H1 (cell line): ENCODE measurements at regions not wholly inside any gene's neighbourhood (a gene's known extent, or its start where the extent isn't known, plus 50 kb on each side); places are given as distances from the start of the nearest gene placed in this dataset.

ENCODE experiments used
- CTCF ChIA-PET: fragments of 300-600 bp; sonication (Branson Sonifier 250); formaldehyde crosslinking; loops from one replicate; lab custom pipeline; 2021; ENCODE audit not compliant: partially characterized antibody; lab: Charles Lee
- POLR2A ChIA-PET: fragments of 300-600 bp; sonication (Branson Sonifier 250); formaldehyde crosslinking; loops from one replicate; lab custom pipeline; 2021; ENCODE audit warnings: inconsistent platforms; ENCODE audit not compliant: partially characterized antibody; lab: Charles Lee
- DNase-seq, 2 experiments: peaks; one replicate each; pipeline versions ENCODE4 v3.0.0 to v3.0.0-alpha.2; 2010 to 2022; ENCODE audit warnings: low spot score in 2 of 2, low read depth in 1 of 2, mixed read lengths in 1 of 2
- FAIRE-seq: peaks from 2 replicates; lab custom pipeline; 2011; peaks lifted over from hg19 to GRCh38; lab: Jason Lieb, UNC
- H2AFZ ChIP-seq: 2 replicates; pipeline ENCODE4 v1.8.1; 2012; ENCODE audit warnings: low read length, inconsistent platforms
- H2AK5ac ChIP-seq: 2 replicates; pipeline ENCODE4 v1.6.1; 2013; ENCODE audit warnings: low read depth, low read length
- H2BK120ac ChIP-seq: replicated peaks from 2 replicates; pipeline ENCODE3; 2013; ENCODE audit warnings: low read depth, low read length, inconsistent platforms
- H2BK12ac ChIP-seq: 2 replicates; pipeline ENCODE4 v1.6.1; 2013; ENCODE audit warnings: low read depth, low read length
- H2BK15ac ChIP-seq: 2 replicates; pipeline ENCODE4 v1.6.1; 2013; ENCODE audit warnings: low read length
- H2BK20ac ChIP-seq: 2 replicates; pipeline ENCODE4 v1.6.1; 2013; ENCODE audit warnings: low read length
- H2BK5ac ChIP-seq: 2 replicates; pipeline ENCODE4 v1.6.1; 2013; ENCODE audit warnings: low read depth, low read length
- H3K14ac ChIP-seq: 2 replicates; pipeline ENCODE4 v1.6.1; 2013; ENCODE audit warnings: inconsistent platforms; ENCODE audit not compliant: insufficient read length
- H3K18ac ChIP-seq: 2 replicates; pipeline ENCODE4 v1.6.1; 2013; ENCODE audit warnings: low read length; ENCODE audit errors: extremely low read depth
- H3K23ac ChIP-seq: 2 replicates; pipeline ENCODE4 v1.6.1; 2013; ENCODE audit warnings: inconsistent platforms; ENCODE audit not compliant: insufficient read length
- H3K23me2 ChIP-seq: 2 replicates; pipeline ENCODE4 v1.6.1; 2013; ENCODE audit warnings: low read depth, low read length
- H3K27ac ChIP-seq: 2 replicates; pipeline ENCODE4 v1.6.1; 2011; ENCODE audit warnings: low read depth, low read length, inconsistent platforms
- H3K27me3 ChIP-seq, 4 experiments: replicated peaks in 1 of 4; 1 replicate in 1 of 4; 2 replicates in 3 of 4; pipeline versions ENCODE4 v1.6.1 to v1.8.1; 2011 to 2013; ENCODE audit warnings: low read length in 3 of 4, mild to moderate bottlenecking in 3 of 4, inconsistent platforms in 2 of 4, mixed read lengths in 2 of 4, moderate library complexity in 1 of 4; ENCODE audit not compliant: control insufficient read depth in 3 of 4, insufficient read depth in 3 of 4; ENCODE audit errors: extremely low read depth in 1 of 4
- H3K36me3 ChIP-seq, 4 experiments: 2 replicates each; pipeline versions ENCODE4 v1.6.1 to v1.8.1; 2011 to 2013; ENCODE audit warnings: mild to moderate bottlenecking in 4 of 4, low read length in 3 of 4, moderate library complexity in 2 of 4, control low read depth in 1 of 4, inconsistent platforms in 1 of 4; ENCODE audit not compliant: insufficient read depth in 4 of 4, control insufficient read depth in 2 of 4
- H3K4ac ChIP-seq: replicated peaks from 2 replicates; pipeline ENCODE3; 2013; ENCODE audit warnings: low read length, low read depth, mixed read lengths, inconsistent platforms; ENCODE audit not compliant: insufficient read length
- H3K4me1 ChIP-seq, 4 experiments: replicated peaks in 1 of 4; 1 replicate in 1 of 4; 2 replicates in 3 of 4; pipeline versions ENCODE4 v1.6.1 to v1.8.1; 2011 to 2013; ENCODE audit warnings: low read length in 3 of 4, inconsistent platforms in 2 of 4, mixed read lengths in 1 of 4; ENCODE audit not compliant: insufficient read depth in 4 of 4, control insufficient read depth in 3 of 4
- H3K4me2 ChIP-seq, 2 experiments: 2 replicates each; pipeline versions ENCODE4 v1.6.1 to v1.8.1; 2011 to 2013; ENCODE audit warnings: low read depth in 2 of 2, low read length in 2 of 2, control low read depth in 1 of 2, inconsistent platforms in 1 of 2, mild to moderate bottlenecking in 1 of 2; ENCODE audit not compliant: insufficient read depth in 1 of 2
- H3K4me3 ChIP-seq, 4 experiments: fragments of 200-600, 300-600 bp in 1 of 4; sonication (generic), shearing (Covaris generic), sonication (Bioruptor Twin) in 1 of 4; 2 replicates each; pipeline versions ENCODE4 v1.5.1 to v1.8.1; 2011 to 2016; ENCODE audit warnings: low read length in 4 of 4, low read depth in 3 of 4, control low read depth in 2 of 4, inconsistent platforms in 2 of 4, mild to moderate bottlenecking in 2 of 4, mixed read lengths in 1 of 4, moderate library complexity in 1 of 4; ENCODE audit not compliant: insufficient read depth in 2 of 4; ENCODE audit errors: extremely low read depth in 1 of 4
- H3K56ac ChIP-seq: replicated peaks from 2 replicates; pipeline ENCODE3; 2013; ENCODE audit warnings: low read depth, mild to moderate bottlenecking, mixed read lengths, low read length, inconsistent platforms; ENCODE audit not compliant: insufficient read length
- H3K79me1 ChIP-seq: 2 replicates; pipeline ENCODE4 v1.6.1; 2013; ENCODE audit warnings: low read depth, low read length, control low read depth
- H3K79me2 ChIP-seq, 2 experiments: 2 replicates each; pipeline versions ENCODE4 v1.6.1 to v1.8.1; 2012 to 2013; ENCODE audit warnings: low read length in 2 of 2, mild to moderate bottlenecking in 2 of 2, inconsistent platforms in 1 of 2; ENCODE audit not compliant: insufficient read depth in 2 of 2, control insufficient read depth in 1 of 2
- H3K9ac ChIP-seq, 4 experiments: replicated peaks in 1 of 4; 1 replicate in 1 of 4; 2 replicates in 3 of 4; pipeline versions ENCODE4 v1.6.1 to v1.8.1; 2011 to 2013; ENCODE audit warnings: low read depth in 3 of 4, low read length in 3 of 4, control low read depth in 2 of 4, mild to moderate bottlenecking in 2 of 4, moderate library complexity in 2 of 4, inconsistent platforms in 1 of 4; ENCODE audit errors: extremely low read depth in 1 of 4
- H3K9me3 ChIP-seq, 2 experiments: 2 replicates each; pipeline versions ENCODE4 v1.6.1 to v1.8.1; 2012 to 2013; ENCODE audit warnings: mild to moderate bottlenecking in 2 of 2, moderate library complexity in 2 of 2, control low read depth in 1 of 2, inconsistent platforms in 1 of 2, low read depth in 1 of 2, low read length in 1 of 2, mixed read lengths in 1 of 2; ENCODE audit not compliant: insufficient read depth in 2 of 2
- H4K20me1 ChIP-seq, 2 experiments: replicated peaks in 1 of 2; 2 replicates each; pipeline versions ENCODE3 to v1.8.1; 2011 to 2013; ENCODE audit warnings: inconsistent platforms in 2 of 2, low read length in 2 of 2, mild to moderate bottlenecking in 1 of 2; ENCODE audit not compliant: insufficient read depth in 2 of 2, control insufficient read depth in 1 of 2
- H4K5ac ChIP-seq: 2 replicates; pipeline ENCODE4 v1.6.1; 2013; ENCODE audit warnings: low read length, low read depth, mixed read lengths, inconsistent platforms; ENCODE audit not compliant: insufficient read length
- H4K8ac ChIP-seq: 2 replicates; pipeline ENCODE4 v1.8.0; 2013; ENCODE audit warnings: mild to moderate bottlenecking, moderate library complexity, low read length, inconsistent platforms; ENCODE audit not compliant: insufficient read depth; ENCODE audit errors: extremely low read depth
- H4K91ac ChIP-seq: replicated peaks from 2 replicates; pipeline ENCODE3; 2013; ENCODE audit warnings: low read length, mixed read lengths, inconsistent platforms; ENCODE audit not compliant: insufficient read length
- BRCA1 ChIP-seq: IDR thresholded peaks from 2 replicates; pipeline ENCODE4 v1.6.1; 2012; ENCODE audit warnings: low read depth, low read length, improper control_type of control experiment
- CBX5 ChIP-seq: fragments of 300-800, 300-1000 bp; sonication (generic); IDR thresholded peaks from 2 replicates; pipeline ENCODE4 v1.7.1; 2016; ENCODE audit warnings: antibody characterized with exemption, low read length, low read depth
- CHD2 ChIP-seq: IDR thresholded peaks from 2 replicates; pipeline ENCODE4 v1.6.1; 2012; ENCODE audit warnings: low read length, improper control_type of control experiment
- EZH2 ChIP-seq: fragments of 200-600 bp; sonication (generic); IDR thresholded peaks from 2 replicates; pipeline ENCODE4 v1.7.1; 2012; ENCODE audit warnings: low read depth, mild to moderate bottlenecking, moderate library complexity, low read length, inconsistent platforms; ENCODE audit not compliant: severe bottlenecking
- HDAC6 ChIP-seq: IDR thresholded peaks from one replicate; pipeline ENCODE4 v1.7.1; 2012; ENCODE audit warnings: low read depth, mild to moderate bottlenecking, inconsistent platforms, low read length, moderate library complexity
- KDM1A ChIP-seq: fragments of 200-600, 300-600 bp; sonication (generic); IDR thresholded peaks from 2 replicates; pipeline ENCODE4 v1.7.1; 2016; ENCODE audit warnings: mild to moderate bottlenecking, low read length, borderline replicate concordance
- PHF8 ChIP-seq: fragments of 200-600 bp; sonication (generic); conservative IDR thresholded peaks from 2 replicates; pipeline ENCODE4 v1.7.1; 2012; ENCODE audit warnings: low read depth, mild to moderate bottlenecking, inconsistent platforms, low read length, moderate library complexity
- SP2 ChIP-seq: IDR thresholded peaks from 2 replicates; pipeline ENCODE4 v1.6.1; 2012; ENCODE audit warnings: mild to moderate bottlenecking, low read length, inconsistent platforms
- YY1 ChIP-seq: IDR thresholded peaks from 2 replicates; pipeline ENCODE4 v1.6.1; 2011; ENCODE audit warnings: low read depth, mild to moderate bottlenecking, low read length
- WGBS, 2 experiments: shearing (Covaris generic) in 1 of 2; methylation state at CpG; one replicate each; pipeline versions ENCODE4 v1.1.6 to v1.1.7; 2013 to 2015; ENCODE audit warnings: low lambda C conversion rate in 2 of 2, mixed read lengths in 2 of 2, inconsistent platforms in 1 of 2, low coverage in 1 of 2, missing lambda C conversion rate in 1 of 2; ENCODE audit not compliant: insufficient replicate concordance in 2 of 2, insufficient coverage in 1 of 2, insufficient read length in 1 of 2; ENCODE audit errors: extremely low coverage in 1 of 2, missing lambda C conversion rate in 1 of 2; 5-methylcytosine and 5-hydroxymethylcytosine counted together
- TF ChIP-seq, protein P1 (sequence below): IDR thresholded peaks from 2 replicates; pipeline ENCODE4 v1.6.1; 2012; ENCODE audit warnings: inconsistent platforms
- TF ChIP-seq, protein P2 (sequence below): IDR thresholded peaks from 2 replicates; pipeline ENCODE4 v1.6.1; 2011; ENCODE audit warnings: low read depth, mild to moderate bottlenecking, low read length; ENCODE audit not compliant: insufficient read depth
- TF ChIP-seq, protein P3 (sequence below): IDR thresholded peaks from 2 replicates; pipeline ENCODE4 v1.6.1; 2012; ENCODE audit warnings: inconsistent platforms

DNA sequence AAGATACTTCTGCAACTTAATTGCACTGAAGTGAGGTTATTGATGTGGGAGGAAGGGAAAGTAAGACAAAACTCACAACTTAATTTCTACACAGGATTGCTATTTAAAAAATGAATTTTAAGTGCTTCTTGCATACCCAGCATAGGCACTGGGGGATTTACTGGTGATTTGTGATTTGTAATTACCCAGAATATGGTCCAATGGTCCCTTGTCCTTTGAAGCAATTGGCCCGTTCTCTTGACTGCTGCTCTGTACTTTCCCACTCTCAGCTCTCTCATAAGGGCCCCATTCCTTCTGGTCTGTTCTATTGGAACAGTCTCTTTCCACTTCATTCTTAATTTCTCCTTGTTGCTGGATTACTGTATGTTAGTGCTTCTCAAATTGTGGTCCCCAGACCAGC is 75.4 kb upstream of the SPATA31D4 start:
- H3K23ac ChIP-seq, result no peak overlapping the region
- H3K4me3 ChIP-seq, result no peak overlapping the region
- no peak overlapping the region for H2AK5ac ChIP-seq
- H2BK15ac ChIP-seq, result no peak overlapping the region
- WGBS, 2 experiments, result 93% methylated on average over 1 of the region's 1 CpG; no CpG with 5 or more reads in 1 of the 2 experiments
- no peak overlapping the region for H4K5ac ChIP-seq
- H3K56ac ChIP-seq, result no peak overlapping the region
- H3K79me2 ChIP-seq, result no peaks in the 10 kb centered on the region
- no peaks in the 10 kb centered on the region for H3K9me3 ChIP-seq
- H4K20me1 ChIP-seq, result no peaks in the 10 kb centered on the region
- no peak overlapping the region for H2BK20ac ChIP-seq
- no peak overlapping the region for H2BK120ac ChIP-seq
- FAIRE-seq, result no peak
- H3K18ac ChIP-seq, result no peak overlapping the region
- ChIA-PET CTCF (interaction anchor here (0.6 kb wide), 1 partner anchor 1382 kb away, joined by 3 read pairs; no protein-coding TSS in a partner anchor), POLR2A (no interaction called here)
- H2BK5ac ChIP-seq, result no peak overlapping the region
- no peaks in the 10 kb centered on the region for H3K23me2 ChIP-seq
- H2BK12ac ChIP-seq, result no peak overlapping the region
- H3K79me1 ChIP-seq, result no peaks in the 10 kb centered on the region
- no peak for DNase-seq
- no peaks in the 10 kb centered on the region for H3K27me3 ChIP-seq
- no peak overlapping the region for H3K27ac ChIP-seq
- no peak overlapping the region for H3K4me2 ChIP-seq
- H4K8ac ChIP-seq, result no peak overlapping the region
- H3K9ac ChIP-seq, result no peak overlapping the region
- H3K4ac ChIP-seq, result no peak overlapping the region
- H4K91ac ChIP-seq, result no peak overlapping the region
- H3K36me3 ChIP-seq, result no peaks in the 10 kb centered on the region
- H3K4me1 ChIP-seq, result no peaks in the 10 kb centered on the region
- no peak overlapping the region for H3K14ac ChIP-seq
- no peak overlapping the region for H2AFZ ChIP-seq
- TF ChIP-seq CBX5, result no peak
- no peak for TF ChIP-seq BRCA1
- TF ChIP-seq SP2, result no peak
- TF ChIP-seq, protein P1, sequence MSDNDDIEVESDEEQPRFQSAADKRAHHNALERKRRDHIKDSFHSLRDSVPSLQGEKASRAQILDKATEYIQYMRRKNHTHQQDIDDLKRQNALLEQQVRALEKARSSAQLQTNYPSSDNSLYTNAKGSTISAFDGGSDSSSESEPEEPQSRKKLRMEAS, result no peak
- no peak for TF ChIP-seq YY1
- no peak for TF ChIP-seq HDAC6
- TF ChIP-seq CHD2, result no peak
- TF ChIP-seq EZH2, result no peak
- no peak for TF ChIP-seq PHF8
- no peak for TF ChIP-seq KDM1A
- TF ChIP-seq, protein P2, sequence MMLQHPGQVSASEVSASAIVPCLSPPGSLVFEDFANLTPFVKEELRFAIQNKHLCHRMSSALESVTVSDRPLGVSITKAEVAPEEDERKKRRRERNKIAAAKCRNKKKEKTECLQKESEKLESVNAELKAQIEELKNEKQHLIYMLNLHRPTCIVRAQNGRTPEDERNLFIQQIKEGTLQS, result no peak
- TF ChIP-seq, protein P3, sequence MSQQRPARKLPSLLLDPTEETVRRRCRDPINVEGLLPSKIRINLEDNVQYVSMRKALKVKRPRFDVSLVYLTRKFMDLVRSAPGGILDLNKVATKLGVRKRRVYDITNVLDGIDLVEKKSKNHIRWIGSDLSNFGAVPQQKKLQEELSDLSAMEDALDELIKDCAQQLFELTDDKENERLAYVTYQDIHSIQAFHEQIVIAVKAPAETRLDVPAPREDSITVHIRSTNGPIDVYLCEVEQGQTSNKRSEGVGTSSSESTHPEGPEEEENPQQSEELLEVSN, result no peak
